ENCODE measurements at regions not wholly inside any gene's neighbourhood (a gene's known extent, or its start where the extent isn't known, plus 50 kb on each side); places are given as distances from the start of the nearest gene placed in this dataset.

- no peak overlapping the region for H3K4me3 ChIP-seq (ENCODE audit: low read depth, low read length)
- no peak for TF ChIP-seq CTCF (IDR thresholded peaks at IDR 0.05; ENCODE audit: insufficient read depth, low read depth, low read length, missing control alignments)
- no peak for DNase-seq (ENCODE audit: low read depth)
Observed at GRCh38 chr1:58305622-58306021, 240.9 kb downstream of the OMA1 start.

GRCh38 chr1:58304346-58304975 is 242.1 kb downstream of the OMA1 start:
- DNase-seq (ENCODE audit: low read depth): no peak
- H3K4me3 ChIP-seq (ENCODE audit: low read depth, low read length): no peak overlapping the region
- no peak for TF ChIP-seq CTCF (IDR thresholded peaks at IDR 0.05; ENCODE audit: insufficient read depth, low read depth, low read length, missing control alignments)

GRCh38 chr1:58303841-58304240 is 242.7 kb downstream of the OMA1 start:
- no peak overlapping the region for H3K4me3 ChIP-seq (ENCODE audit: low read depth, low read length)
- DNase-seq (ENCODE audit: low read depth): no peak
- no peak for TF ChIP-seq CTCF (IDR thresholded peaks at IDR 0.05; ENCODE audit: insufficient read depth, low read depth, low read length, missing control alignments)

GRCh38 chr1:58293388-58293787 is 253.1 kb downstream of the OMA1 start:
- H3K4me3 ChIP-seq (ENCODE audit: low read depth, low read length): no peak overlapping the region
- TF ChIP-seq CTCF (IDR thresholded peaks at IDR 0.05; ENCODE audit: insufficient read depth, low read depth, low read length, missing control alignments): no peak
- no peak for DNase-seq (ENCODE audit: low read depth)

GRCh38 chr1:58290685-58291372 is 255.7 kb downstream of the OMA1 start:
- H3K4me3 ChIP-seq (ENCODE audit: low read depth, low read length): no peak overlapping the region
- DNase-seq (ENCODE audit: low read depth): peak; percentile 3
- TF ChIP-seq CTCF (IDR thresholded peaks at IDR 0.05; ENCODE audit: insufficient read depth, low read depth, low read length, missing control alignments): no peak

- H3K4me3 ChIP-seq (ENCODE audit: low read depth, low read length): no peak overlapping the region
- DNase-seq (ENCODE audit: low read depth): no peak
- TF ChIP-seq CTCF (IDR thresholded peaks at IDR 0.05; ENCODE audit: insufficient read depth, low read depth, low read length, missing control alignments): no peak
Observed at GRCh38 chr1:58288624-58289142, 257.8 kb downstream of the OMA1 start.
